Epidermal melanocyte (primary cell): ENCODE measurements at regions not wholly inside any gene's neighbourhood (a gene's known extent, or its start where the extent isn't known, plus 50 kb on each side); places are given as distances from the start of the nearest gene placed in this dataset.

Experiments used
- DNase-seq: peaks from one replicate; pipeline ENCODE4 v3.0.0; 2011; ENCODE audit warnings: low spot score; ENCODE audit not compliant: insufficient read length

DNA sequence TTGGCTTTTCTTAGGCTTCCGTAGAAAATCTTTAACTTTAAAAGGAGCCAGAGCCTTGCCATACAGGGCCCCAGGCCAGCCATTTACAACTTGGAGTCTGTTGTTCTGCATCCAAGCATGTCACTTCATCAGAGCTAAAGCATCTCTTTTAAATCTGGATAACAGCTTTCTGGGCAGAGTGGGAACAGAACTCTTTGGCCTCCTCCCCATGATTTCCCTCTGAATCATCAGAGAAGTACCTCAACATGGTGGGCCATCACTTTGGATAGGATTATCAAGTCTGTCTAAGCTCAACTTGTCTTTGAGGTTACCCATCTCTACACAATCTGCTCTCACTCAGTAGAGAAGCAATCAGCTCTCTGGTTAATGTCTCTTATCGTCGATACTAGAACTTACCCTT, 170.9 kb downstream of the SLC6A15 start:
- DNase-seq: no peak

DNA sequence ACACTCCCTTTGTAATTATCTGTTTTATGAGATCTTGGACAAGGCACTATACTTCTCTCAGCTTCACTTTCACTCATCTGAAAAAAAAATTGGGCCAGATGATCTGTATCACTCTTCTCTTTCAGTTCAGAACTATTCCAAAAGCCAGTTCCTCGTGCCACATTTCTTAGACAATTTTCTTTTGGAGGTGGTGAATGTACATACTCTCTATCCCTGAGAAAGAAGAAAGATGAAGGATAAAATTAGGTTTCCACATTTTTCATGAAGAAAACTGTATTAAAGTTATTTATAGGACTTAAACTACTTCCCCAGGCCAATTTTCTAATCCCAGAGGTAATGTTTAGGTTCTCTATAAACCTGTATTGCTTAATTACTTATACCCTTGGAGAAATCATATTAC, 171.6 kb downstream of the SLC6A15 start:
- no peak for DNase-seq

DNA sequence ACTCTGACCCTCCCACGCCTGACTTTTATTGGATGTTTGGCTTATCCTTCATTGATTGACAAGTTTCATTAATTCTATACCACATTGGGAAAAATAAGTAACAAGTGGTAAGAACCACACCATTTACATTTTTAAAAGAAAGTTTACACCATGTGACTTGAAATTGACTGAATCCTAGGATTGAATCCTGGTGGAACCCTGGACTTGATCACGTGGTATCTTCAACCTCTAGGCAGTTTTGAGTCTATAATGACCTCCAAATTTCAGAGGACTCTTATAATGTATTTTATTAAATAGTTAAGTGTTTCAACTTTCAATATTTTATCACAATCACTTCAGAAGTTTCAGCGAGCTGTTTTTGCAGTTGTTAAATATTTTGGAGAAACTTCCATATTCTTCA, 172.0 kb downstream of the SLC6A15 start:
- no peak for DNase-seq

DNA sequence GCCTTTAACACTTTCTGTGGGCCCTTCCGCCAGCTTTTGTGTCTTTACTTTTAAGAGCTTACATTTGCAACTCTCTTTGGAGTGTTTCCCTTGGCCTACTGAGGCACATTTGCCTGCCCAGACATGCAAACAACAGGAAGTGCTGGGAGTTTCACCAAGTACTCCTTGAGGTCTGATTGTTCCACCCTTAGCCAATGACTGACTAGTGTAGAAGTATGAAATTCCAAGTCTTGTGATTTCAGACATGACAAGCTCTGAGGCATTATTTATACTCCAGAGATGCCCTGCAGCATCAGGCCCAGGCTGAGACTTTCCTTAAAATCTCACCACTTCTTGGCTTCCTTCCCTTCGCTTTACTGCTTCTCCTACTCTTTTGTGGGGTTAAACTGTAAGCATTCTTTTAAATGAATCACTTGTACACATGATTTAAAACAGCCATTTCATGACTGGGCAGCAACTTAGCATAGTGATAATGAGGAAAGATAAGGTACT, 174.1 kb downstream of the SLC6A15 start:
- DNase-seq: no peak

DNA sequence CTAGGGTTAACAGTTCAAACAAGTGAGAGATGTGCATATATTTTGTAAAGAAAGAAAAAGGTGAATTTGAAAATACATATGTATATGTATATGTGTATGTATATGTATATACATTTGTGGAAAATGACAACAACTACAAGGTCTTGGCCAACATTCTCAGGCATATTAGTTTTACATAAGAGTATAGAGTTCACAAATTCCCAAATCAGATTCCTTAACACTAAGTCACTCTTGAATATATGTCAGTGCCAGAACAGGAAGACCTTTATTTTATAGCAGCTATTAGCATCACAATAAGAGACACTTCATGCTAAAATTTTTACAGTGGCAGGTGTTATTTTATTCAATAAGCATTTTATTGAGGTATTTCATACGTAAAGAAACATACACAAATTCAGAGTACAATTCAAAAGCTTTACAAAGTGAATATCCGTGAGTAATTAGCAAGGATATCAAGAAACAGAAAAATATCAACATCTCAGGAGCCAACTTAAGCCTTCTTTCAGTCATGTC, 179.7 kb downstream of the SLC6A15 start:
- no peak for DNase-seq

DNA sequence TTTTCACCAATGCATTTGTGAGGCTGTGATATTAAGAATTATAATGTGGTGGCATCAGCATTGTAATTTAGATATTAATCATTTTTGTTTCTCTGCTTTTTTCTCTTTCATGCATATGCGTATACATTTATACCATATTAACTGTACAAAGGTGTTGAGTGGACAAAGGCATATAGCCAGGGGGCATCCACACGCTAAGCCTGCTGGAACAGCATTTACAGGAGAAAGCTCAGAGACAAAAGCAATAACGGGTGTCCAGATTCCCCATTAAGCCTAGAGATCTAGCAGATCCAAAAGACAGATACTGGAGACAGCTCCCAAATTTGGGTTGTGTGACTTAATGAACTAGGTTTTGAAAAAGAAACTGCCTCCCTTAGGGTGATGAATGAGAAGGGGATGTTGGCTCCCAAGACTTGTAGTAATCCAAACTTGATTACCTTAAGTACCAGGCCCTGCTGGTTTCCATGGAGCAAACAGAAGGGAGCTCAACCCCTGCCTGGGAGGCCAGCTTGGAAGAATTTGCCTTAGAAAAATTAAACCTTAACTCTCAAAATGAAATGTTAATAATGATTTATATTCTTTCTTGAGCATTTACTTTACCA, 181.9 kb downstream of the SLC6A15 start:
- no peak for DNase-seq

DNA sequence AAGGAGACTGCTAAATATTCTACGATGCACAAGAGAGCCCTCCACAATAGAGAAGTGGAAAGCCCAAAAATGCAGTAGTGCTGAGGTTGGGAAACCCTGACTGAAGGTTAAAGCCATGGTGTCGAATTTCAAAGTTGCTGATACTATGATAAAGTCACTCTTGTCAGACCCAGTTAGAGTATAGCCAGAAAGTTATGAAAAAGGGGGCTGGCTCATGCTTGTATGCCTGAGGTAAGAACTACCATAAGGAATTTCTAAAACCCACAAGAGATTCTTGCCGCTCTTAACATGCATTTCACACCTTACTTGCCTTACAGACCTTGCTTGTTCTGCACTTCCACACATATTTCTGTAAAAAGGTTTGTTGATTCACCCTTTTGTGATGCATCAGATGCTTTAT, 184.6 kb downstream of the SLC6A15 start:
- no peak for DNase-seq

DNA sequence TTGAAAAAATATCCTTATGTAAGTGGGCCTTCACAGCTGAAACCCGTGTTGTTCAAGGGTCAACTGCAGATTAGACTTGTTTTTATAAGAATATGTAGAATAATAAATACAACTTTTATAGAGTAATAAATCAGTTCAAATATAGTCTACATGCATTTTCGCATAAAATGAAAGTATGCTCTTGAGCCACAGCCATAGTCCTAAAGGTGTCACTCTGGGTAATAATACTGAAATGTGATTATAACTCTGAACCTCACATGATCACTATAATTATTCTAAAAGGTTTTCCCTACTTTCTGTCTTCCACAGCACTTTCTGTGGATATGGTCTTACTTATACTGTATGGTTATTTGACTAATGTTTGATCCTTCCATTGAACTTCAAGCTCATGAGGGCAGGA, 185.8 kb downstream of the SLC6A15 start:
- DNase-seq: no peak

DNA sequence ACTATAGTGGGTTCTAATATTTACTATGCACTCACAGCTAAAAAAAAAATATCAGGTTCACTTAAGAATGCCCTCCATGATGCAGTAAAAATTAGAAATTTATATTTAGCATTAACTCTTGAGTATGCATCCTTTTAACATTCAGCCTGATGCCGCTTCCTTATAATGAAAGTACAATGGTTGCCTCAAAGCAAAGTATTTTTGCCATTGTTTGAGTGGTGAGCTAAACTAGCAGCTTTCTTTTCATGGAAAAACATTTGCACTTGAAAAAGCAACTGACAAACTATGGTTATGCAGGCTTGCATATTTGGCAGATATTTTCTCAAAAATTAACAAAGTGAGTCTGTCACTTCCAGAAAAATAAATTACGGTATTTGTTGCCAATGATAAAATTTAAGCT, 188.6 kb downstream of the SLC6A15 start:
- DNase-seq: no peak

DNA sequence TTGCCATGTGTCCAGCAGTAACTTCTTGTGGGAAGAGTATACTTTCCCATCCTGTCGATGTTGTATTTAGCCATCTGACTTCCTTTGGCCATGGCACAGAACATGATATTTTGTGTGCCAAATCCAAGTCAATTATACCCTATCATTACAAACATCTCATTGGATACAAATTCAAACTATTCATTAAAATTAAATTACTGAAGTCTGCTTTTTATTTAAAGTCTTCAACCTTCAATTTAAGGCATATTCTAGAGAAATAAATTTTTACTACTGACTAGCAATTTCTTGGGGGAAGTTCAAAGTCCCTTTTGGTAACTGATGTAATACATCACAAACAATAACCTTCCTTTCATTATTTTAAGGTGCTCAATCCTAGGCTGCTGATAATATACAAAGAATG, 192.6 kb downstream of the SLC6A15 start:
- DNase-seq: no peak

DNA sequence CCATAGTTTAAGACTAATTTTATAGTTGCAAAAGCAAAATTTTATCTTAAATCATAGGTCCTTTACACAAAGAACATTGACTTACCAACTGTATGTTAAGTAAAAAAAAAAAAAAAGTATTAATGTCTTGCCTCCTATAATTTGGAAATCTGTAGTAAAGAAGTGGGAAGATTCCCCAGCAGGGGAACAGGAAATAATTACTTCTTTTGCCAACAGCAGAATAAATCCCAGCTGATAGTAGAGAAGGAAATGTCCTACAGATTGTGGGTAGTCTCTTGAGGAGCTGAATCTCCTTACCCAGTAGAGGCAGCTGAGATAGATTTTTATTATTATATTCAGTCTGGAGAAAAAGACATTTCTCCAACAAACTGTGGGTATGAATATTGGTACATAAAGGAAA, 193.7 kb downstream of the SLC6A15 start:
- no peak for DNase-seq

DNA sequence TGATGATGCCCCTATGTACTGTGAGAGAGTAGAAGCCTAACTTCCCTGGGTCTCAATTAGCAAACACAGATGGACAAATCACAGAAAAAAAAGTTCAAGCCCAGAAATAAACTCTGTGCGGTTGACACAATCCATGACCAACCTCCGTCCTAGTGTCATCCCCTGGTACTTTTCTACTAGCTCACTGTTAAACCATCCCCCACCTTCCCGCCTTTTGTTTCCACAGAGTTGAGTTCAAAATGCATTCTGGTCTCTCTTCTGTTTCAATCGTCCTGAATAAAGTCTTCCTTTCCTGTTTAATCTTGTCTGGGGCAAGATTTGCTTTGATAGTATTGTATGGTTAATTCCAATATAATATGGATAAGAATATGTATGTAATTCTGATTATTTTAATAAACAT, 199.9 kb downstream of the SLC6A15 start:
- no peak for DNase-seq

DNA sequence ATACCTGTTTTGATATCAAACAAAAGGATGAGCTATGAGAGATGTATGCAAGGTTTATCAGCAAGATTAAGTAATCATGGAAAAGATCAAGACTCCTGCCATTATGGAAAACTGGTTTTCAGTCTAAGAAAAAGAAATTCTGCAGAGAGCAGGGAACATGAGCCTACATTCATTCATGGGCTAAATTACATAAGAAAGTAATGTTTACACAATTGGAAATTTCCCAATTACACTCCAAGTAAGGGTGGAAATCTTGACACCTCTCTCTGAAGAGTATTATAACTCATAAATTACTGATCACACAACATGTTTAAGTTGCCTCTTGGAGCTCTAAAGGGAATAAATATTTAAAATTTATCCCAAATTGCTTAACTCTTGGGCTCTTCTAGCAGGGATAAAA, 206.2 kb downstream of the SLC6A15 start:
- no peak for DNase-seq

DNA sequence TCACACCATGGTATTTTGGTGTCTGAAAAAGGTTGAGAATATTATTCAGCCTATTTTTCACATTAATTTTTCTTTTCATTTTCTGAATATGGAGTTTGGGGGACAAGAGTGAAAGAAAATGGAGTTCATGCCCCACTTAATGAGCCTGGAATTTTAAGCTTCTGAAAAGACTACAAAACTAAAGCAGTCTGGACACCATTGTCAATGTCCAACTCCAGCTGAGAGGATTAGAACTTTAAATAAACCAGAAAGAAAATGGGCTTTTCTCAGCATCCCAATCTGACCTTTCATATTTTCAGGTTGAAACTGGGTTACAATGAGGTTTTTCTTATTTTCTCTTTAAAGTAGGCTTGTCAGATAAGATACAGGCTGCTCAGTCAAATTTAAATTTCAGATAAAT, 207.7 kb downstream of the SLC6A15 start:
- DNase-seq: no peak

DNA sequence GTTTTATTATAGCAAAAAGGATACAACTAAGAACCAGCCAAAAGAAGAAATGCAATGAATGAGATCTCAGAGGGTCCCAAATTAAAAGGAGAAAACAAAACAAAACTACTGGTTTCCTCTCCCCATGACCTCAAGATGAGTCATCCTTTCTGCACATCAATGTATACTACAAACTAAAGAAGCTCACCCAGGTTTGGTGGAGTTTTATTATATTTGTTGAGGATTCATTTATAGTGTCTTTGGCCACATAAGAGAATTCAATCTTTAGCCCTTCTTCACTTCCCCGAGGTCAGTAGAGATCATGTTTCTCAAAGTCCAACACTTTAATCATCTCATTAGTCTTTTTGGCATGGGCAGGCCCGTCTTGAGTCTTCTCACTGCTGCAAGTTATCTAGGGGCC, 210.6 kb downstream of the SLC6A15 start:
- DNase-seq: no peak

DNA sequence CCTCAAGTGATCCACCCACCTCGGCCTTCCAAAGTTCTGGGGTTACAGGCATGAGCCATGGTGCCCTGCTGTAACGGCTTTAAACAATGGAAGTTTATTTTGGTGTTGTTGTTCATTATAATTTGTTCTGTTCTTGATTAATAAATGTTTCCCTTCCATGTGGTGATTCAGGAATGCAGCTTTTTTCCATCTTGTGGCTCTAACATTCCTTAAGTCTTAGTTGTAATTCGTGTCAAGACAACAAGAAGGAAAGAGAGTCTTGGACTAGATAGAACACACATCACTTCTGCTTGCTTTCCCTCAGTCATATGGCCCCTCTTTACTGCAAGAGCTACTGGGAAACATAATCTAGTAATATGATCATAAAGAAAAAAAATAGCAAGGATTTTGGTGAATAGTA, 211.6 kb downstream of the SLC6A15 start:
- no peak for DNase-seq

DNA sequence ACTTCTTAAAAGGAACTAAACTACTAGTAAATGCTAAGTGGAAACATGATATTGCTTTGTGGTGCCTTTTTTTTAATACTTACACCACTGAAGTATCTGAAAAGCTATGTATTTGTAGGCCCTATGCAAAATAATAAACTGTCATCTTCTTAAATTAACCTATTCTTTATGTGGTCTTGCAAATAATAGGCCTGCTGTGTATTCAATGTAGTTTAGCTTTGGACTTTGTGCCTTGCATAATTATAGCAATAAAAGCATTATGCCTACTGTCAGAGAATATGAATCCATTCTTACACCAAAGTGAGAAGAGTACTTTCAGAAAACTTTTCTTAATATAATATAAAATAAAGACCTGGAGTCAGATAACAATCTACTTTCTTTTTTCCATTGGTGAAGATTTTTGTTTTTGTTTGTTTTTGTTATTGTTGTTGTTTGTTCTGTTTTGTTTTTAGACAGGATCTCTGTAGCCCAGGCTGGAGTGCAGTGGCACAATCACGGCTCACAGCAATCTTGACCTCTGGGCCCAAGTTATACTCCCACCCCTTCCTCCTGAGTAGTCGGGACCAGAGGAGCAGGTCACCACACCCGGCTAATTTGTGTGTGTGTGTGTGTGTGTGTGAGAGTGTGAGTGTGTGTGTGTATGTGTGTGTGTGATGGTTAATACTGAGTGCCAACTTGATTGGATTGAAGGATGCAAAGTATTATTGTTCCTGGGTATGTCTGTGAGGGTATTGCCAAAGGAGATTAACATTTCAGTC, 213.8 kb downstream of the SLC6A15 start:
- DNase-seq: no peak

DNA sequence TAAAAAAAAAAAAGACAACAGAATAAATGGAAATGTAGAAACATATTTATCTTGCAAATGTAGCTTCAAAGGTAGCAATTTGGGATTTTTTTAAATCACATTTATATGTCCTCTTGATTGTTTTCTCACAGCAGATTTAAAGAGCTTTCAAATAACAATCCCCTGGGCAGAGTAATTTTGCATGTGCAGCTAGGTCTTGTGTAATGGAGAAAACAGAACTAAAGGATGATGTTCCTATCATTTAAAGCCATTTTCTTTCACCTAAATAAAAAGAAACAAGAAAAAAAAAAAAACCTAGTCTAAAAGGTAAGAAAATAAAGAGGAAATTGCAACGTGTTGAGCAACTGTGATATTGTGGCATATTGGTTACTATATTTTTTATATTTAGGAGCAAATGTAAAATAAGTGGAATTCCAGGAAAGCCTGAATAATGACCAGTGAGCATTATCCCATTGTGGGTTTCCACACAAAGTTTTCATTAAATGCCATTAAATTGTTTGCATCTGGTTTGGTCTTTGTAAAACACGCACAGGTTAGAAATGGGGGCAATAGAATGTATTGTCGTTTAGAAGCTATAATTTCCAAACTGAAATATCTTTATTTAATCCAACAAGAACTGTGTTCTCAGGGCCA, 215.6 kb downstream of the SLC6A15 start:
- no peak for DNase-seq

DNA sequence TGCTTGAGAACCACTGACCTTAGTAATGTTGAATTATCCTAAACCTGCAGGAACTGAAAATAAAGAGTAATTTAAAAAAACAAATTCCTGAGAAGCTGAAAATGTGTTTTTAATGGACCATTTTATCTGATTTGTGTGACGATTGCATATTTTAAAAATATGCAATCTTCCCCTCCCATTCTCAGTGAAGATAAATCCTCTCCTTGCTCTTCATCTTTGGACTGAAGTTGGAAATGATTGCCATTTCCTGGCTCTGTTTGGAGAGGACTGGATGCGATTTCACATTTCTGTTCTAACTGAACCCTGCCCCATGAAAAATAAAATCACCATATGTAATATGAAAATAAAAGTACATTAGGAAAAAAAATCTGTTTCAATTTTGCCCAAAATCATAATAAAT, 216.3 kb downstream of the SLC6A15 start:
- DNase-seq: no peak

DNA sequence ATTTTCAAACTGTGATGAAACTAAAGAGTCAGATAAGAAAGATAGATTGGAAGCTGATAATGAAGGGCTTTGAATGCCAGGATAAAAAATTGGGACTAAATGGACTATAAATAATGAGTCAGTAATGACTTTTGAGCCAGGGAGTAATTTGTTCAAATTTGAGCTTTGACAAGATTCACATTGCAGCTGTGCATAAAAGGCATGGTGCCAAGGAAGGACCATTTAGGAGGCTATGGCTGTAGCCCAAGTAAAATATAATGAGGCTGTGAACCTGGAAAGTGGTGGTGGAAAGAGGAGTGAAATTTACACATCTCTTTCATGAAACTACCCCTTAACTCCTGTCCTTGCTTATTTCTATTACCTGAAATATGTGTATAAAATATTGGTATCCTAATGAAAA, 218.5 kb downstream of the SLC6A15 start:
- DNase-seq: no peak

DNA sequence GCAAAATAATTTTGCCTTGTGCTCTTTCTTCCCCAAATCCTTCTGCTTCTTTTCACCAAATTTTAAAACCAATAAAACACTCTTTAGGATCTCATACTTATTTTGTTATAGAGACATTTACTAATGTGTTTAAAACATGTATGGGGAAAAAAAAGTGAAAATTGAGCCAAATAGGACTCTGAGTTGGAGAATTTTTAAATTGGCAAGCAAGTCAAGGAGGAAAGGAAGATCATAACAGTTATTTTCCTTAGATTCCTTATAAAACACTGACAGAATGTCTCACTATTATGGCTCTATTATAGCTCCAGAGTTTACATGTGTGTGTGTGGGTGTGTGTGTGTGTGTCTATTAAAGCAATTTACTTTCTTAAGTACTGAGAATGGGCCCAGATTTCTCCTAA, 220.5 kb downstream of the SLC6A15 start:
- no peak for DNase-seq

DNA sequence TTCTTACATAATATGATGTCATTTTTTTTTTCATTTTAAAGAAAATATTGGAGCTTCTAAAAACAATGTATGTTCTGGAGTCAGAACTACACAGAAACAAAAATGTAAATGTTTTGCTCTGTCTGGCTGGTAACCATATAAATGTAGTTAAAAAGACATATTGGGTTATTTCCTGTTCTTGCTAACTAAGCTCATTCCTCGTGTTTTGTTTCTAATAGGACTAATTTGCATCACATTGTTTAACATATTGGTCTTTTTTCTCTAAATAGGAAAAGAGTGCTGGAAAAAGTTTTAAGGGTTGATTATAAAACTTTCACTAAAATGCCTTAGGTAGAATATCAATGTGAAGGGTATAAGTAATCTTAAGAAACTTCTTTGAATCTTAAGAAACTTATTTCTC, 221.3 kb downstream of the SLC6A15 start:
- no peak for DNase-seq

DNA sequence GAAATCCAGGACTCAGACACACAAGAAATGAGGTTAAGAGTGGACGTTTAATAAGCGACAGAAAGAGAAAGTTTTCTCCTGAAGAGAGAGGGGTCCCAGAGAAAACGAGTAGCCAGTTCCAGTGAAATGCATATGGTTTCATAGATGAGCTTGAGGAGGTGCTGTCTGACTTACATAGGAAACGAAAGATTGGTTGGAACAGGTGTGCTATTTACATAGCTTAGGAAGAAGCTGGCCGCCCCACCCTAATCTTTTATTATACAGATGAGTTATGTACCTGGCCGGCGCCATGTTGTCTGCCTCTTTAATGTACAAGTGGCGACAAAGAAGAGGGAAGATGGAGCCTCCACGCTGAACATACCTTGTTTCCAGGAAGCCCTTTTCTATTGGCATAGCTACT, 223.0 kb downstream of the SLC6A15 start:
- DNase-seq: no peak
